ENCODE measurements at regions not wholly inside any gene's neighbourhood (a gene's known extent, or its start where the extent isn't known, plus 50 kb on each side); places are given as distances from the start of the nearest gene placed in this dataset.

GRCh38 chr9:12178634-12179033, 514.6 kb upstream of the TYRP1 start:
- no peak for DNase-seq
- Mint-ChIP-seq H3K27me3 (no peaks in the 10 kb centered on the region), H3K36me3 (no peaks in the 10 kb centered on the region), H3K4me1 (no peaks in the 10 kb centered on the region), H3K4me3 (no peak overlapping the region), H3K9me3 (peaks cover 12% of the 10 kb centered on the region), H3K27ac (no peak overlapping the region)
- CTCF ChIA-PET: no interaction called here

GRCh38 chr9:12182806-12183205, 510.4 kb upstream of the TYRP1 start:
- no peak overlapping the region for H3K4me3 Mint-ChIP-seq
- no peaks in the 10 kb centered on the region for H3K27me3 Mint-ChIP-seq
- no peaks in the 10 kb centered on the region for H3K4me1 Mint-ChIP-seq
- peaks cover 16% of the 10 kb centered on the region for H3K9me3 Mint-ChIP-seq
- CTCF ChIA-PET: no interaction called here
- no peak for DNase-seq
- H3K27ac Mint-ChIP-seq: no peak overlapping the region
- H3K36me3 Mint-ChIP-seq: no peaks in the 10 kb centered on the region

- CTCF ChIA-PET: no interaction called here
- H3K27me3 Mint-ChIP-seq: no peaks in the 10 kb centered on the region
- H3K36me3 Mint-ChIP-seq: no peaks in the 10 kb centered on the region
- H3K27ac Mint-ChIP-seq: no peak overlapping the region
- peaks cover 16% of the 10 kb centered on the region for H3K9me3 Mint-ChIP-seq
- H3K4me3 Mint-ChIP-seq: no peak overlapping the region
- H3K4me1 Mint-ChIP-seq: no peaks in the 10 kb centered on the region
- DNase-seq: no peak
Observed at GRCh38 chr9:12183321-12183720, 509.9 kb upstream of the TYRP1 start.

- CTCF ChIA-PET: no interaction called here
- Mint-ChIP-seq H3K27me3 (no peaks in the 10 kb centered on the region), H3K9me3 (peaks cover 17% of the 10 kb centered on the region), H3K4me3 (no peak overlapping the region), H3K36me3 (no peaks in the 10 kb centered on the region), H3K4me1 (no peaks in the 10 kb centered on the region), H3K27ac (no peak overlapping the region)
- no peak for DNase-seq
Observed at GRCh38 chr9:12185856-12186255, 507.3 kb upstream of the TYRP1 start.

- DNase-seq: no peak
- Mint-ChIP-seq H3K4me3 (no peak overlapping the region), H3K27ac (no peak overlapping the region), H3K27me3 (no peaks in the 10 kb centered on the region), H3K9me3 (peaks cover 15% of the 10 kb centered on the region), H3K4me1 (no peaks in the 10 kb centered on the region), H3K36me3 (no peaks in the 10 kb centered on the region)
- CTCF ChIA-PET: no interaction called here
Observed at GRCh38 chr9:12191630-12192029, 501.6 kb upstream of the TYRP1 start.

GRCh38 chr9:12194731-12195130, 498.5 kb upstream of the TYRP1 start:
- no peaks in the 10 kb centered on the region for H3K27me3 Mint-ChIP-seq
- no peak overlapping the region for H3K27ac Mint-ChIP-seq
- DNase-seq: no peak
- CTCF ChIA-PET: no interaction called here
- no peaks in the 10 kb centered on the region for H3K4me1 Mint-ChIP-seq
- H3K4me3 Mint-ChIP-seq: no peak overlapping the region
- no peaks in the 10 kb centered on the region for H3K36me3 Mint-ChIP-seq
- H3K9me3 Mint-ChIP-seq: peaks cover 9% of the 10 kb centered on the region

- no peaks in the 10 kb centered on the region for H3K4me1 Mint-ChIP-seq
- CTCF ChIA-PET: no interaction called here
- H3K36me3 Mint-ChIP-seq: no peaks in the 10 kb centered on the region
- no peak overlapping the region for H3K27ac Mint-ChIP-seq
- DNase-seq: no peak
- no peaks in the 10 kb centered on the region for H3K27me3 Mint-ChIP-seq
- H3K9me3 Mint-ChIP-seq: peaks cover 7% of the 10 kb centered on the region
- no peak overlapping the region for H3K4me3 Mint-ChIP-seq
Observed at GRCh38 chr9:12195456-12195855, 497.7 kb upstream of the TYRP1 start.

- Mint-ChIP-seq H3K4me1 (no peaks in the 10 kb centered on the region), H3K36me3 (no peaks in the 10 kb centered on the region), H3K9me3 (peaks cover 5% of the 10 kb centered on the region), H3K4me3 (no peak overlapping the region), H3K27ac (no peak overlapping the region), H3K27me3 (no peaks in the 10 kb centered on the region)
- no peak for DNase-seq
- CTCF ChIA-PET: no interaction called here
Observed at GRCh38 chr9:12204512-12204911, 488.7 kb upstream of the TYRP1 start.

- Mint-ChIP-seq H3K27ac (no peak overlapping the region), H3K4me3 (no peak overlapping the region), H3K4me1 (no peaks in the 10 kb centered on the region), H3K27me3 (no peaks in the 10 kb centered on the region), H3K9me3 (peaks cover 10% of the 10 kb centered on the region), H3K36me3 (no peaks in the 10 kb centered on the region)
- CTCF ChIA-PET: no interaction called here
- no peak for DNase-seq
Observed at GRCh38 chr9:12212860-12213259, 480.3 kb upstream of the TYRP1 start.

- no peak overlapping the region for H3K27ac Mint-ChIP-seq
Observed at GRCh38 chr9:12221470-12221869, 471.7 kb upstream of the TYRP1 start.

GRCh38 chr9:12224449-12224848, 468.7 kb upstream of the TYRP1 start:
- H3K4me1 Mint-ChIP-seq: no peaks in the 10 kb centered on the region
- no peaks in the 10 kb centered on the region for H3K36me3 Mint-ChIP-seq
- CTCF ChIA-PET: no interaction called here

More at GRCh38 chr9:12221470-12221869, 471.7 kb upstream of the TYRP1 start:
- Mint-ChIP-seq H3K36me3 (no peaks in the 10 kb centered on the region), H3K9me3 (peaks cover 8% of the 10 kb centered on the region), H3K4me3 (no peak overlapping the region), H3K4me1 (no peaks in the 10 kb centered on the region), H3K27me3 (no peaks in the 10 kb centered on the region)
- CTCF ChIA-PET: no interaction called here
- DNase-seq: no peak

GRCh38 chr9:12230708-12231107, 462.5 kb upstream of the TYRP1 start:
- H3K27ac Mint-ChIP-seq: no peak overlapping the region
- no peaks in the 10 kb centered on the region for H3K27me3 Mint-ChIP-seq
- peaks cover 23% of the 10 kb centered on the region for H3K9me3 Mint-ChIP-seq
- no peaks in the 10 kb centered on the region for H3K36me3 Mint-ChIP-seq
- no peak for DNase-seq
- no peaks in the 10 kb centered on the region for H3K4me1 Mint-ChIP-seq
- H3K4me3 Mint-ChIP-seq: no peak overlapping the region
- CTCF ChIA-PET: no interaction called here

More at GRCh38 chr9:12224449-12224848, 468.7 kb upstream of the TYRP1 start:
- Mint-ChIP-seq H3K4me3 (no peak overlapping the region), H3K27ac (no peak overlapping the region), H3K9me3 (peaks cover 10% of the 10 kb centered on the region), H3K27me3 (no peaks in the 10 kb centered on the region)
- no peak for DNase-seq

- DNase-seq: no peak
- H3K9me3 Mint-ChIP-seq: peaks cover 28% of the 10 kb centered on the region
- no peak overlapping the region for H3K4me3 Mint-ChIP-seq
- H3K36me3 Mint-ChIP-seq: no peaks in the 10 kb centered on the region
- no peaks in the 10 kb centered on the region for H3K4me1 Mint-ChIP-seq
- H3K27me3 Mint-ChIP-seq: no peaks in the 10 kb centered on the region
- H3K27ac Mint-ChIP-seq: no peak overlapping the region
- CTCF ChIA-PET: no interaction called here
Observed at GRCh38 chr9:12231832-12232231, 461.4 kb upstream of the TYRP1 start.

- no peaks in the 10 kb centered on the region for H3K4me1 Mint-ChIP-seq
- CTCF ChIA-PET: no interaction called here
- no peak for DNase-seq
- H3K27me3 Mint-ChIP-seq: no peaks in the 10 kb centered on the region
- H3K27ac Mint-ChIP-seq: no peak overlapping the region
- H3K9me3 Mint-ChIP-seq: peaks cover 31% of the 10 kb centered on the region
- H3K4me3 Mint-ChIP-seq: no peak overlapping the region
- H3K36me3 Mint-ChIP-seq: no peaks in the 10 kb centered on the region
Observed at GRCh38 chr9:12232836-12233235, 460.3 kb upstream of the TYRP1 start.

- no peak for DNase-seq
- no peaks in the 10 kb centered on the region for H3K36me3 Mint-ChIP-seq
- H3K27me3 Mint-ChIP-seq: no peaks in the 10 kb centered on the region
- H3K4me1 Mint-ChIP-seq: no peaks in the 10 kb centered on the region
- CTCF ChIA-PET: no interaction called here
- H3K9me3 Mint-ChIP-seq: peaks cover 20% of the 10 kb centered on the region
- H3K4me3 Mint-ChIP-seq: no peak overlapping the region
- H3K27ac Mint-ChIP-seq: no peak overlapping the region
Observed at GRCh38 chr9:12253941-12254340, 439.2 kb upstream of the TYRP1 start.

GRCh38 chr9:12266758-12267157, 426.4 kb upstream of the TYRP1 start:
- H3K4me1 Mint-ChIP-seq: no peaks in the 10 kb centered on the region
- H3K27ac Mint-ChIP-seq: no peak overlapping the region
- DNase-seq: no peak
- H3K9me3 Mint-ChIP-seq: peaks cover 15% of the 10 kb centered on the region
- H3K4me3 Mint-ChIP-seq: no peak overlapping the region
- no peaks in the 10 kb centered on the region for H3K36me3 Mint-ChIP-seq
- H3K27me3 Mint-ChIP-seq: no peaks in the 10 kb centered on the region
- CTCF ChIA-PET: no interaction called here

Measured in activated naive CD4-positive, alpha-beta T cell treated with anti-CD3 and anti-CD28 coated beads, Interleukin-2, amount 10 ng/mL, durations not matched to agents 7 days and 5 days (primary cell).